ENCODE measurements at regions not wholly inside any gene's neighbourhood (a gene's known extent, or its start where the extent isn't known, plus 50 kb on each side); places are given as distances from the start of the nearest gene placed in this dataset.

DNA sequence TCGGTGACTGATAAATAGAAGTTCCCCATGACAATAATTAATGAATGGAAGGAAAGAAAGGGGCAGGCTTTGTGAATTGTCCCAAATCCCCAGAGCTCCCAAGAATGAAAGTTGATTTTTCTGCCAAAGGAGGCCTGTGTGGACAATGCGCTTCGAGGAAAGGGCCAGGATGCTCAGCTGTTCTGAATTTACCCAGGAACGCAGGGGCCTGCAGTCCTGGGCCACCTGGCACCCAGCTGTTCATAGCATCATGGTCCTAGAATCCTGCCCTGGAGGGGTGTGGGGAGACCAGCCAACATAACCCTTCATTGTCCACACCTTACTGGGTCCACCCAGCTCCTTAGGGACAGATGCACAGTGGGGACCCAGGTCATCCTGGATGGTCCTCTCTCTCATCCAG is 587.5 kb downstream of the BCL11B start:
- Histone ChIP-seq H3K4me3 (ENCODE audit: low read depth, low read length) (no peak overlapping the region), H3K4me1 (no peaks in the 10 kb centered on the region), H3K36me3 (ENCODE audit: control insufficient read depth, insufficient read depth, low read length) (no peaks in the 10 kb centered on the region), H3K9me3 (no peaks in the 10 kb centered on the region), H3K27me3 (replicated peaks; ENCODE audit: control insufficient read depth, insufficient read depth, low read length) (no peaks in the 10 kb centered on the region)
- ChIA-PET POLR2A (no interaction called here), CTCF (no interaction called here)
- H3K9me3 Mint-ChIP-seq (ENCODE audit: unreplicated experiment): no peaks in the 10 kb centered on the region
- no peak overlapping the region for H3K4me3 Mint-ChIP-seq (ENCODE audit: unreplicated experiment)
- intact Hi-C loops (cut with micrococcal nuclease; ENCODE audit: unreplicated experiment): no loop called here
- TF ChIP-seq, protein P1, sequence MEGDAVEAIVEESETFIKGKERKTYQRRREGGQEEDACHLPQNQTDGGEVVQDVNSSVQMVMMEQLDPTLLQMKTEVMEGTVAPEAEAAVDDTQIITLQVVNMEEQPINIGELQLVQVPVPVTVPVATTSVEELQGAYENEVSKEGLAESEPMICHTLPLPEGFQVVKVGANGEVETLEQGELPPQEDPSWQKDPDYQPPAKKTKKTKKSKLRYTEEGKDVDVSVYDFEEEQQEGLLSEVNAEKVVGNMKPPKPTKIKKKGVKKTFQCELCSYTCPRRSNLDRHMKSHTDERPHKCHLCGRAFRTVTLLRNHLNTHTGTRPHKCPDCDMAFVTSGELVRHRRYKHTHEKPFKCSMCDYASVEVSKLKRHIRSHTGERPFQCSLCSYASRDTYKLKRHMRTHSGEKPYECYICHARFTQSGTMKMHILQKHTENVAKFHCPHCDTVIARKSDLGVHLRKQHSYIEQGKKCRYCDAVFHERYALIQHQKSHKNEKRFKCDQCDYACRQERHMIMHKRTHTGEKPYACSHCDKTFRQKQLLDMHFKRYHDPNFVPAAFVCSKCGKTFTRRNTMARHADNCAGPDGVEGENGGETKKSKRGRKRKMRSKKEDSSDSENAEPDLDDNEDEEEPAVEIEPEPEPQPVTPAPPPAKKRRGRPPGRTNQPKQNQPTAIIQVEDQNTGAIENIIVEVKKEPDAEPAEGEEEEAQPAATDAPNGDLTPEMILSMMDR (IDR thresholded peaks at IDR 0.05; ENCODE audit: insufficient read depth in 1 of 2, low read depth in 1 of 2, low read length in 1 of 2, severe bottlenecking in 1 of 2, unreplicated experiment in 1 of 2): no peak
- no peak overlapping the region for H3K27ac Mint-ChIP-seq (ENCODE audit: unreplicated experiment)
- no peaks in the 10 kb centered on the region for H3K4me1 Mint-ChIP-seq (ENCODE audit: low read depth, unreplicated experiment)
- H3K27me3 Mint-ChIP-seq (ENCODE audit: insufficient read depth, unreplicated experiment): peaks cover 6% of the 10 kb centered on the region
- DNase-seq: no peak
- H3K36me3 Mint-ChIP-seq (ENCODE audit: insufficient read depth, unreplicated experiment): no peaks in the 10 kb centered on the region
- BruUV-seq (replicated peaks): no TSS peak

DNA sequence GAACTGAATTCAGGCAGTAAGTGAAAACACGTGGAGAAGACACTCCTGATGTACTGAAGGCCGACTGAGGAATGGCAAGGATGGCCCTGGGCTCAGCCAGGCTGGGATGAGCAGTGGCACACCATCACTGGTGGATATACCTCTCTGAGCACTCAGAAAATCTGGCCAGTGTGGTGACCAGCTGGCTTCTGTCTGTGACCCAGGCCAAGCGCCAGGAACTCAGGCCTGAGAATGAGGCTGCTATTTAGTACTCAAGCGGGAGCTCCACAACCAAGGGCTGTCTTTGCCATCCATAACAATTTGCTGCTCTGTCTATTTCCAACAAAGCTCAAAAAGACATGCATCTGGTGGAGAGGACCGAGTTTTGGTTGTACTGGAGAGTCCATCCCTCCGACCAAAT is 586.3 kb downstream of the BCL11B start:
- DNase-seq: no peak
- no peak overlapping the region for H3K4me3 ChIP-seq (ENCODE audit: low read depth, low read length)
- Mint-ChIP-seq H3K27me3 (ENCODE audit: insufficient read depth, unreplicated experiment) (peaks cover 6% of the 10 kb centered on the region), H3K4me1 (ENCODE audit: low read depth, unreplicated experiment) (no peaks in the 10 kb centered on the region), H3K9me3 (ENCODE audit: unreplicated experiment) (no peaks in the 10 kb centered on the region), H3K27ac (ENCODE audit: unreplicated experiment) (no peak overlapping the region), H3K4me3 (ENCODE audit: unreplicated experiment) (no peak overlapping the region), H3K36me3 (ENCODE audit: insufficient read depth, unreplicated experiment) (no peaks in the 10 kb centered on the region)
- no peaks in the 10 kb centered on the region for H3K27me3 ChIP-seq (replicated peaks; ENCODE audit: control insufficient read depth, insufficient read depth, low read length)
- no peaks in the 10 kb centered on the region for H3K4me1 ChIP-seq
- intact Hi-C loops (cut with micrococcal nuclease; ENCODE audit: unreplicated experiment): no loop called here
- no peaks in the 10 kb centered on the region for H3K36me3 ChIP-seq (ENCODE audit: control insufficient read depth, insufficient read depth, low read length)
- no TSS peak for BruUV-seq (replicated peaks)
- CTCF ChIA-PET: no interaction called here
- no peaks in the 10 kb centered on the region for H3K9me3 ChIP-seq
- TF ChIP-seq, protein P1 (IDR thresholded peaks at IDR 0.05; ENCODE audit: insufficient read depth in 1 of 2, low read depth in 1 of 2, low read length in 1 of 2, severe bottlenecking in 1 of 2, unreplicated experiment in 1 of 2): no peak
- POLR2A ChIA-PET: no interaction called here

DNA sequence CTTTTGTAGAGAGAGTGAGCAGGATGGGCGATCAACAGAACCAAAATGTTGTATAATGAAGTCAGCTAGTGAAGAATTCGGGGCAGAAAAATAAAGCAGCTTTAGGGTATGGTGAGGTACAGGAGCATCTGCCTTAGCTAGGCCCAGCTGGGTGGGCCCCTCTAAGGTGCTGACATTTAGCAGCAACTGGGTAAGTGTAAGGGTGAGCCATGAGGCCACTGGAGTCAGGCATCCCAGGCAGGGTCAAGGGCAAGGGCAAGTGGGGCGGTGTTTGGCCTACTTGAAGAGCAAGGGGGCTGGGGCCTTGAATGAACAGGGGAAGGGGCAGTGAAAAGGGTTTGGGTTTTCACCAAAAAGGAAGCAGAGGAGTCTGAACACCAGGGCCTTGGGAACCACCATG is 583.6 kb downstream of the BCL11B start:
- no peaks in the 10 kb centered on the region for H3K36me3 ChIP-seq (ENCODE audit: control insufficient read depth, insufficient read depth, low read length)
- CTCF ChIA-PET: no interaction called here
- BruUV-seq (replicated peaks): no TSS peak
- Mint-ChIP-seq H3K27me3 (ENCODE audit: insufficient read depth, unreplicated experiment) (peaks cover 6% of the 10 kb centered on the region), H3K27ac (ENCODE audit: unreplicated experiment) (no peak overlapping the region), H3K4me1 (ENCODE audit: low read depth, unreplicated experiment) (no peaks in the 10 kb centered on the region), H3K4me3 (ENCODE audit: unreplicated experiment) (no peak overlapping the region), H3K36me3 (ENCODE audit: insufficient read depth, unreplicated experiment) (no peaks in the 10 kb centered on the region), H3K9me3 (ENCODE audit: unreplicated experiment) (no peaks in the 10 kb centered on the region)
- H3K9me3 ChIP-seq: no peaks in the 10 kb centered on the region
- no peak overlapping the region for H3K4me3 ChIP-seq (ENCODE audit: low read depth, low read length)
- POLR2A ChIA-PET: no interaction called here
- intact Hi-C loops (cut with micrococcal nuclease; ENCODE audit: unreplicated experiment): no loop called here
- no peaks in the 10 kb centered on the region for H3K27me3 ChIP-seq (replicated peaks; ENCODE audit: control insufficient read depth, insufficient read depth, low read length)
- no peaks in the 10 kb centered on the region for H3K4me1 ChIP-seq
- no peak for DNase-seq
- TF ChIP-seq, protein P1 (IDR thresholded peaks at IDR 0.05; ENCODE audit: insufficient read depth in 1 of 2, low read depth in 1 of 2, low read length in 1 of 2, severe bottlenecking in 1 of 2, unreplicated experiment in 1 of 2): no peak

Data from Caco-2 (cell line).